OCI-LY3 (cell line): ENCODE measurements at regions not wholly inside any gene's neighbourhood (a gene's known extent, or its start where the extent isn't known, plus 50 kb on each side); places are given as distances from the start of the nearest gene placed in this dataset.

ENCODE experiments used
- H2AFZ ChIP-seq: fragments of 200-600, 300-600 bp; shearing (Covaris generic); 2 replicates; pipeline ENCODE4 v1.6.0; 2014; ENCODE audit warnings: antibody characterized with exemption, low read depth, low read length
- H3K27ac ChIP-seq: fragments of 200-600, 300-600 bp; sonication (generic); 2 replicates; pipeline ENCODE4 v1.5.1; 2014; ENCODE audit warnings: mild to moderate bottlenecking, low read length, moderate library complexity, mixed read lengths
- H3K27me3 ChIP-seq: fragments of 200-600, 300-600 bp; sonication (generic); 2 replicates; pipeline ENCODE4 v1.6.1; 2014; ENCODE audit warnings: low read depth, low read length, mixed read lengths
- H3K36me3 ChIP-seq: fragments of 200-600, 300-600 bp; sonication (generic); replicated peaks from 2 replicates; pipeline ENCODE3; 2014; ENCODE audit warnings: low read depth, low read length, mixed read lengths
- H3K4me1 ChIP-seq: fragments of 300-600, 200-600 bp; sonication (generic); 2 replicates; pipeline ENCODE4 v1.6.1; 2014; ENCODE audit warnings: low read length, mixed read lengths
- H3K4me2 ChIP-seq: fragments of 200-600, 300-600 bp; sonication (generic); 2 replicates; pipeline ENCODE4 v1.6.1; 2014; ENCODE audit warnings: low read length, mixed read lengths
- H3K4me3 ChIP-seq: fragments of 300-600, 200-600 bp; sonication (generic); 2 replicates; pipeline ENCODE4 v1.5.1; 2014; ENCODE audit warnings: antibody characterized with exemption, mild to moderate bottlenecking, low read length, moderate library complexity
- H3K79me2 ChIP-seq: fragments of 300-600, 200-600 bp; shearing (Covaris generic); 2 replicates; pipeline ENCODE4 v1.6.1; 2014; ENCODE audit warnings: mild to moderate bottlenecking, low read length, mixed read lengths
- H3K9ac ChIP-seq: fragments of 300-600, 200-600 bp; shearing (Covaris generic); 2 replicates; pipeline ENCODE4 v1.6.0; 2014; ENCODE audit warnings: mild to moderate bottlenecking, low read length, moderate library complexity
- H3K9me3 ChIP-seq: fragments of 200-600, 300-600 bp; shearing (Covaris generic); 2 replicates; pipeline ENCODE4 v1.6.1; 2014; ENCODE audit warnings: low read length, mixed read lengths; ENCODE audit not compliant: insufficient read depth
- H4K20me1 ChIP-seq: fragments of 200-600, 300-600 bp; sonication (generic); 2 replicates; pipeline ENCODE4 v1.6.1; 2016; ENCODE audit warnings: low read length, mixed read lengths; ENCODE audit not compliant: insufficient read depth
- EZH2phosphoT487 ChIP-seq: fragments of 200-600 bp; shearing (Covaris generic); IDR thresholded peaks from 2 replicates; pipeline ENCODE4 v1.6.1; 2018; ENCODE audit warnings: antibody characterized with exemption, mixed run types, low read depth
- TF ChIP-seq, protein P1 (sequence below): fragments of 200-600, 300-600 bp; sonication (generic); IDR thresholded peaks from 2 replicates; pipeline ENCODE4 v1.5.1; 2014; ENCODE audit warnings: antibody characterized with exemption, low read length, low read depth

DNA sequence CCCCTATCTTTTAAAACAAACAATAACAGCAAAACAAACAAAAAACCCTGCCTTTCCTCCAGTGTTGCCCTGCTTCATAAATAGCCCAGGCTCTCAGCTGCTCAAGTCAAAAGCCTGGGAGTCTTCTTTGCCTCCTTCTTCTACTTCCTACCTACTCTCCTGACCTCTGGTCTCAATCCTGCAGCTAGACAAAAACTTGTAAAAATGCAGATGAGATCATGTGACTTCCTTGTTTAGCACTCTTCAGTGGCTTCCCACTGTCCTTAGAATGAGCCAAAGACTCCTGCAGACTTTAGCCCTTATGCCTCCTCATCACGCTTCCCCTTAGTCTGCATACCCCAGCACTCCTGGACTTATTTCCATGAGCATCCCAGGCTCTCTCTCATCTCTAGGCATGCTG lies 55.0 kb upstream of the ZNF644 start:
- Histone ChIP-seq H3K27me3 (no peaks in the 10 kb centered on the region), H3K27ac (no peak overlapping the region), H3K4me1 (peaks cover 8% of the 10 kb centered on the region; the same call in 1 of the 2 replicates), H3K9ac (no peak overlapping the region), H3K9me3 (no peaks in the 10 kb centered on the region), H3K79me2 (no peaks in the 10 kb centered on the region), H4K20me1 (no peaks in the 10 kb centered on the region), H3K4me3 (no peak overlapping the region), H3K36me3 (no peaks in the 10 kb centered on the region), H3K4me2 (no peak overlapping the region), H2AFZ (no peak overlapping the region)
- TF ChIP-seq EZH2phosphoT487, result no peak
- TF ChIP-seq, protein P1, sequence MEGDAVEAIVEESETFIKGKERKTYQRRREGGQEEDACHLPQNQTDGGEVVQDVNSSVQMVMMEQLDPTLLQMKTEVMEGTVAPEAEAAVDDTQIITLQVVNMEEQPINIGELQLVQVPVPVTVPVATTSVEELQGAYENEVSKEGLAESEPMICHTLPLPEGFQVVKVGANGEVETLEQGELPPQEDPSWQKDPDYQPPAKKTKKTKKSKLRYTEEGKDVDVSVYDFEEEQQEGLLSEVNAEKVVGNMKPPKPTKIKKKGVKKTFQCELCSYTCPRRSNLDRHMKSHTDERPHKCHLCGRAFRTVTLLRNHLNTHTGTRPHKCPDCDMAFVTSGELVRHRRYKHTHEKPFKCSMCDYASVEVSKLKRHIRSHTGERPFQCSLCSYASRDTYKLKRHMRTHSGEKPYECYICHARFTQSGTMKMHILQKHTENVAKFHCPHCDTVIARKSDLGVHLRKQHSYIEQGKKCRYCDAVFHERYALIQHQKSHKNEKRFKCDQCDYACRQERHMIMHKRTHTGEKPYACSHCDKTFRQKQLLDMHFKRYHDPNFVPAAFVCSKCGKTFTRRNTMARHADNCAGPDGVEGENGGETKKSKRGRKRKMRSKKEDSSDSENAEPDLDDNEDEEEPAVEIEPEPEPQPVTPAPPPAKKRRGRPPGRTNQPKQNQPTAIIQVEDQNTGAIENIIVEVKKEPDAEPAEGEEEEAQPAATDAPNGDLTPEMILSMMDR, result no peak

DNA sequence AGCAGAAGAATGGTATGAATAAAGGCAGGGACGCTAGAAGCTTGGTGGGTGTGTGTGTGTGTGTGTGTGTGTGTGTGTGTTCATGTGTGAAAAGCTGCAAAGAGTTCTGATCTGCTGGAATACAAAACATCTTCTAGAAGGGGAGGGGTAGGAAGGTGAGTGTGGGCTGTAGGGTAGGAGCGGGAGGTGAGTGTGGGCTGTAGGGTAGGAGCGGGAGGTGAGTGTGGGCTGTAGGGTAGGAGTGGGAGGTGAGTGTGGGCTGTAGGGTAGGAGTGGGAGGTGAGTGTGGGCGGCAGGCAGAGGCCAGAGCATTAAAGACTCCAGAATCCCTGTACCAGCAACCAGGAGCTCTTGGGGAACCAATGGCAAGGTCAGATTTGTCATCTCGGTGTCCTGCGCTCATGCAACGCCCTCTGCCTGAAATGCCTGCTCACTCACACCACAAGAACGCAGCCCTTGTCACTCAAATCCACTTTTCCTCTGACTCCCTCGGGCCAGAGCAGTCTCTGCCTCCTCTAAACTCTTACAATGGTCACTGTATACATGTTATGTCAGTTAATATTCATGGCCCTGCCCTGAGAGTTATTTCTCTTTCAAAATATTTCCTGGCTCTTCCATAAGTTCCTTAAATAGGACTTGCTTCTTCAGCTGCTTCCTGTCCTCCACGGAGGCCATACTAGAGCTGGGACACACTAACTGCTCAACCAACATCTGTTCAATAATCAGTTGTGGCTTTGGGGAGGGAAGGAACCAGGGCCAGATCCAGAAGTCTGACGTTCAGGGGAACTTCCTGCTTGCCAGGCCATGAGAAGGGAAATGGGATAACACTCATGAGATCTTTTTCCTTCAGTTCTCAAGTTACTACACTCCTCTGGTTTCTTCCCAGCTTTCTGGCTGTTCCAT lies 53.6 kb upstream of the ZNF644 start:
- H3K4me2 ChIP-seq, result no peak overlapping the region
- no peak overlapping the region for H3K27ac ChIP-seq
- H3K27me3 ChIP-seq, result no peaks in the 10 kb centered on the region
- H3K9me3 ChIP-seq, result no peaks in the 10 kb centered on the region
- H3K4me3 ChIP-seq, result no peak overlapping the region
- no peak overlapping the region for H3K9ac ChIP-seq
- H4K20me1 ChIP-seq, result no peaks in the 10 kb centered on the region
- H3K79me2 ChIP-seq, result no peaks in the 10 kb centered on the region
- H3K36me3 ChIP-seq, result no peaks in the 10 kb centered on the region
- TF ChIP-seq EZH2phosphoT487, result no peak
- TF ChIP-seq, protein P1, result no peak
- peaks cover 3% of the 10 kb centered on the region; the same call in 1 of the 2 replicates for H3K4me1 ChIP-seq
- H2AFZ ChIP-seq, result no peak overlapping the region

DNA sequence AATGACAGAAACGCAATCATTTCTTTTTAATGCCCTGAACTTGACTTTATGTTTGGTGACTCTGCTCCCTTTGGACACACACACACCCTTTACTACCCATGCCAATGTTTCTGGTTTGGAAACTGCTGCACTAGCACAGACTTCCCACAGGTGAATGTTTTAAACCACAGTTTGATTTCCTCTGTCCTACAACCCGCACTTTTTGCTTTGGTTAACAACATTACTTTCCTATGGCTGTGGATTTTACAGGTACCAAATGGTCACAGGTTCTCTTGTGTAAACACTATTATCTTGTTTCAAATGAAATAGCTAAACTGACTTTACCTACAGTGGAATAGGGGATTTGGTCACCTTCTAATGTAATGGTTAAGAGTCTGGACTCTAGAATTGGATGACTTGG lies 51.5 kb upstream of the ZNF644 start:
- H3K9ac ChIP-seq, result no peak overlapping the region
- no peak overlapping the region for H3K4me2 ChIP-seq
- H3K36me3 ChIP-seq, result no peaks in the 10 kb centered on the region
- no peak overlapping the region for H3K4me3 ChIP-seq
- H3K27me3 ChIP-seq, result no peaks in the 10 kb centered on the region
- no peaks in the 10 kb centered on the region for H3K79me2 ChIP-seq
- peaks cover under 1% of the 10 kb centered on the region; the same call in 1 of the 2 replicates for H3K4me1 ChIP-seq
- no peaks in the 10 kb centered on the region for H3K9me3 ChIP-seq
- TF ChIP-seq EZH2phosphoT487, result no peak
- TF ChIP-seq, protein P1, result no peak
- H4K20me1 ChIP-seq, result no peaks in the 10 kb centered on the region
- no peak overlapping the region for H2AFZ ChIP-seq
- H3K27ac ChIP-seq, result no peak overlapping the region

DNA sequence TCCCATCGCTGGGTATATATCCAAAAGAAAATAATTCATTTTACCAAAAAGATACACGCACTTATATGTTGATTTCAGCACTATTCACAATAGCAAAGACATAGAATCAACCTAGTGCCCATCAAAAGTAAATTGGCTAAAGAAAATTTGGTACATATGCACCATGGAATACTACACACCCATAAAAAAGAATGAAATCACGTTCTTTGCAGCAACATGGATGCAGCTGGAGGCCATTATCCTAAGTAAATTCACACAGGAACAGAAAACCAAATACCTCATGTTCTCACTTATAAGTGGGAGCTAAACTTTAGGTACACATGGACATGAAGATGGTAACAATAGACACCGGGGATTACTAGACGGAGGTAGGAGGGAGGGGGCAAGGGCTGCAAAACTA lies 50.0 kb upstream of the ZNF644 start:
- no peak overlapping the region for H3K4me2 ChIP-seq
- TF ChIP-seq, protein P1, result no peak
- no peak for TF ChIP-seq EZH2phosphoT487

More for the DNA sequence above, 50.0 kb upstream of the ZNF644 start:
- Histone ChIP-seq H3K9ac (no peak overlapping the region), H3K4me1 (peaks cover 8% of the 10 kb centered on the region; the same call in 1 of the 2 replicates), H3K27ac (no peak overlapping the region), H2AFZ (no peak overlapping the region), H3K79me2 (no peaks in the 10 kb centered on the region), H3K9me3 (no peaks in the 10 kb centered on the region), H3K4me3 (no peak overlapping the region), H4K20me1 (no peaks in the 10 kb centered on the region), H3K27me3 (no peaks in the 10 kb centered on the region), H3K36me3 (no peaks in the 10 kb centered on the region)
